GM12878 (cell line): ENCODE measurements at regions not wholly inside any gene's neighbourhood (a gene's known extent, or its start where the extent isn't known, plus 50 kb on each side); places are given as distances from the start of the nearest gene placed in this dataset.

Experiments used
- ATAC-seq: fragments of 200-7000 bp; cut with Tn5 transposase; 3 replicates; pipeline ENCODE4 v1.9.1; 2020; ENCODE audit warnings: mild to moderate bottlenecking, moderate library complexity
- BruUV-seq: library from RNA; stranded (reverse); fragments of 400-500 nt; replicated peaks from 2 replicates; lab custom pipeline; 2021; lab: Mats Ljungman, UMichigan
- CTCF ChIA-PET: fragments of 300-600 bp; sonication (Branson Sonifier 250); formaldehyde crosslinking; extraction: SDS; loops from one replicate; lab custom pipeline; 2021; ENCODE audit warnings: inconsistent platforms; lab: Yijun Ruan, JAX
- POLR2A ChIA-PET: fragments of 350-600 bp; formaldehyde crosslinking; extraction: SDS; loops from one replicate; lab custom pipeline; 2021; ENCODE audit warnings: inconsistent platforms; lab: Charles Lee
- RAD21 ChIA-PET: fragments of 300-600 bp; sonication (Branson Sonifier 250); formaldehyde crosslinking; loops from one replicate; lab custom pipeline; 2023; ENCODE audit warnings: antibody characterized with exemption; ENCODE audit not compliant: unreplicated experiment; lab: Charles Lee
- SMC1A ChIA-PET: fragments of 300-600 bp; sonication (Branson Sonifier 250); formaldehyde crosslinking; loops from one replicate; lab custom pipeline; 2023; ENCODE audit not compliant: unreplicated experiment, uncharacterized antibody; lab: Charles Lee
- DNase-seq: peaks from one replicate; pipeline ENCODE4 v3.0.0-alpha.2; 2011; ENCODE audit warnings: low read depth, low spot score
- FAIRE-seq: peaks from 3 replicates; lab custom pipeline; 2011; peaks lifted over from hg19 to GRCh38; lab: Jason Lieb, UNC
- H2AFZ ChIP-seq: 2 replicates; pipeline ENCODE4 v1.6.0; 2011; ENCODE audit warnings: low read depth, low read length, control low read depth; ENCODE audit not compliant: control insufficient read depth
- H3K27ac ChIP-seq: 2 replicates; pipeline ENCODE4 v1.5.1; 2011; ENCODE audit warnings: control low read depth; ENCODE audit not compliant: control insufficient read depth, insufficient read depth
- H3K27me3 ChIP-seq, 2 experiments: replicated peaks in 1 of 2; 2 replicates each; pipeline versions ENCODE4 v1.6.0 to v1.6.1; 2011; ENCODE audit warnings: low read length in 1 of 2; ENCODE audit not compliant: control insufficient read depth in 2 of 2, insufficient read depth in 2 of 2
- H3K36me3 ChIP-seq, 2 experiments: 2 replicates each; pipeline ENCODE4 v1.5.1; 2011; ENCODE audit warnings: low read length in 1 of 2; ENCODE audit not compliant: control insufficient read depth in 2 of 2, insufficient read depth in 2 of 2
- H3K4me1 ChIP-seq: 2 replicates; pipeline ENCODE4 v1.6.1; 2011; ENCODE audit warnings: mild to moderate bottlenecking, low read length, moderate library complexity, mixed read lengths; ENCODE audit not compliant: control insufficient read depth, insufficient read depth
- H3K4me2 ChIP-seq: 2 replicates; pipeline ENCODE4 v1.6.0; 2011; ENCODE audit warnings: control low read depth; ENCODE audit not compliant: control insufficient read depth, insufficient read depth
- H3K4me3 ChIP-seq: fragments of 200-600 bp; sonication (generic); 2 replicates; pipeline ENCODE4 v1.5.1; 2016
- H3K79me2 ChIP-seq: 2 replicates; pipeline ENCODE4 v1.6.0; 2011; ENCODE audit warnings: low read length; ENCODE audit not compliant: control insufficient read depth, insufficient read depth
- H3K9ac ChIP-seq: 2 replicates; pipeline ENCODE4 v1.8.0; 2011; ENCODE audit warnings: low read length, control low read depth, mixed read lengths; ENCODE audit not compliant: control insufficient read depth, insufficient read depth
- H3K9me3 ChIP-seq: replicated peaks from 3 replicates; pipeline ENCODE4 v1.5.1; 2011; ENCODE audit warnings: mild to moderate bottlenecking, low read length; ENCODE audit not compliant: control insufficient read depth, insufficient read depth
- H4K20me1 ChIP-seq: 2 replicates; pipeline ENCODE4 v1.6.0; 2011; ENCODE audit not compliant: control insufficient read depth, insufficient read depth
- WGBS: methylation state at CpG from one replicate; pipeline ENCODE4 v1.1.6; 2016; ENCODE audit warnings: low lambda C conversion rate; ENCODE audit not compliant: insufficient replicate concordance, insufficient coverage; ENCODE audit errors: missing lambda C conversion rate; 5-methylcytosine and 5-hydroxymethylcytosine counted together
- in situ Hi-C: fragments of 300-500 bp; cut with MboI; formaldehyde crosslinking; loops from 9 replicates; pipeline ENCODE4 v1.14.3; 2018; ENCODE audit warnings: mixed read lengths
- intact Hi-C: fragments of 100-400 bp; cut with micrococcal nuclease; formaldehyde crosslinking; loops from one replicate; pipeline ENCODE4 v1.14.2; 2022; ENCODE audit not compliant: unreplicated experiment
- TF ChIP-seq, protein P1 (sequence below): IDR thresholded peaks from 2 replicates; pipeline ENCODE4 v1.6.1; 2012; ENCODE audit warnings: mild to moderate bottlenecking, low read depth, low read length
- TF ChIP-seq, protein P2 (sequence below): fragments of 450-650 bp; IDR thresholded peaks from 2 replicates; pipeline ENCODE4 v1.6.1; 2014; ENCODE audit warnings: mild to moderate bottlenecking

GRCh38 chr6:125507987-125508655, 206.4 kb upstream of the HDDC2 start:
- ATAC-seq (no peak), DNase-seq (no peak), FAIRE-seq (no peak)
- Histone ChIP-seq H2AFZ (no peak overlapping the region), H3K79me2 (no peaks in the 10 kb centered on the region), H3K9ac (no peak overlapping the region), H3K27ac (no peak overlapping the region), H3K9me3 (no peaks in the 10 kb centered on the region), H3K4me2 (no peak overlapping the region), H4K20me1 (no peaks in the 10 kb centered on the region), H3K4me1 (no peaks in the 10 kb centered on the region), H3K36me3 (no peaks in the 10 kb centered on the region), H3K4me3 (no peak overlapping the region), H3K27me3 (no peaks in the 10 kb centered on the region)
- TF ChIP-seq, protein P1, sequence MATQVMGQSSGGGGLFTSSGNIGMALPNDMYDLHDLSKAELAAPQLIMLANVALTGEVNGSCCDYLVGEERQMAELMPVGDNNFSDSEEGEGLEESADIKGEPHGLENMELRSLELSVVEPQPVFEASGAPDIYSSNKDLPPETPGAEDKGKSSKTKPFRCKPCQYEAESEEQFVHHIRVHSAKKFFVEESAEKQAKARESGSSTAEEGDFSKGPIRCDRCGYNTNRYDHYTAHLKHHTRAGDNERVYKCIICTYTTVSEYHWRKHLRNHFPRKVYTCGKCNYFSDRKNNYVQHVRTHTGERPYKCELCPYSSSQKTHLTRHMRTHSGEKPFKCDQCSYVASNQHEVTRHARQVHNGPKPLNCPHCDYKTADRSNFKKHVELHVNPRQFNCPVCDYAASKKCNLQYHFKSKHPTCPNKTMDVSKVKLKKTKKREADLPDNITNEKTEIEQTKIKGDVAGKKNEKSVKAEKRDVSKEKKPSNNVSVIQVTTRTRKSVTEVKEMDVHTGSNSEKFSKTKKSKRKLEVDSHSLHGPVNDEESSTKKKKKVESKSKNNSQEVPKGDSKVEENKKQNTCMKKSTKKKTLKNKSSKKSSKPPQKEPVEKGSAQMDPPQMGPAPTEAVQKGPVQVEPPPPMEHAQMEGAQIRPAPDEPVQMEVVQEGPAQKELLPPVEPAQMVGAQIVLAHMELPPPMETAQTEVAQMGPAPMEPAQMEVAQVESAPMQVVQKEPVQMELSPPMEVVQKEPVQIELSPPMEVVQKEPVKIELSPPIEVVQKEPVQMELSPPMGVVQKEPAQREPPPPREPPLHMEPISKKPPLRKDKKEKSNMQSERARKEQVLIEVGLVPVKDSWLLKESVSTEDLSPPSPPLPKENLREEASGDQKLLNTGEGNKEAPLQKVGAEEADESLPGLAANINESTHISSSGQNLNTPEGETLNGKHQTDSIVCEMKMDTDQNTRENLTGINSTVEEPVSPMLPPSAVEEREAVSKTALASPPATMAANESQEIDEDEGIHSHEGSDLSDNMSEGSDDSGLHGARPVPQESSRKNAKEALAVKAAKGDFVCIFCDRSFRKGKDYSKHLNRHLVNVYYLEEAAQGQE, result no peak
- TF ChIP-seq, protein P2, sequence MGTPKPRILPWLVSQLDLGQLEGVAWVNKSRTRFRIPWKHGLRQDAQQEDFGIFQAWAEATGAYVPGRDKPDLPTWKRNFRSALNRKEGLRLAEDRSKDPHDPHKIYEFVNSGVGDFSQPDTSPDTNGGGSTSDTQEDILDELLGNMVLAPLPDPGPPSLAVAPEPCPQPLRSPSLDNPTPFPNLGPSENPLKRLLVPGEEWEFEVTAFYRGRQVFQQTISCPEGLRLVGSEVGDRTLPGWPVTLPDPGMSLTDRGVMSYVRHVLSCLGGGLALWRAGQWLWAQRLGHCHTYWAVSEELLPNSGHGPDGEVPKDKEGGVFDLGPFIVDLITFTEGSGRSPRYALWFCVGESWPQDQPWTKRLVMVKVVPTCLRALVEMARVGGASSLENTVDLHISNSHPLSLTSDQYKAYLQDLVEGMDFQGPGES, result no peak
- ChIA-PET RAD21 (no interaction called here), CTCF (interaction anchor here (1.0 kb wide), 1 partner anchor 17 kb away, joined by 3 read pairs; no protein-coding TSS in a partner anchor), SMC1A (no interaction called here), POLR2A (no interaction called here)
- in situ Hi-C loops, result no loop called here
- BruUV-seq, result no TSS peak
- WGBS, result 55% methylated on average over 4 of the region's 4 CpGs
- intact Hi-C loops, result no loop called here
